GM23338 (cell line): ENCODE measurements at regions not wholly inside any gene's neighbourhood (a gene's known extent, or its start where the extent isn't known, plus 50 kb on each side); places are given as distances from the start of the nearest gene placed in this dataset.

Experiments used
- ATAC-seq: fragments of 200-7000 bp; cut with Tn5 transposase; 3 replicates; pipeline ENCODE4 v1.9.1; 2020
- DNase-seq: peaks from one replicate; pipeline ENCODE4 v3.0.0-alpha.2; 2015; ENCODE audit warnings: low spot score
- H2AFZ ChIP-seq: fragments of 200-600 bp; sonication (generic); 2 replicates; pipeline ENCODE4 v1.8.0; 2016; ENCODE audit warnings: antibody characterized with exemption, mild to moderate bottlenecking, moderate library complexity
- H3F3A ChIP-seq: fragments of 200-600 bp; sonication (generic); replicated peaks from 2 replicates; pipeline ENCODE4 v1.8.0; 2017; ENCODE audit warnings: antibody characterized with exemption, mixed run types, low read depth
- H3K27ac ChIP-seq: fragments of 200-600 bp; sonication (generic); 2 replicates; pipeline ENCODE4 v1.6.1; 2016; ENCODE audit warnings: low read depth
- H3K27me3 ChIP-seq: fragments of 200-600 bp; sonication (generic); 2 replicates; pipeline ENCODE4 v1.8.0; 2016; ENCODE audit warnings: mild to moderate bottlenecking, mixed run types, moderate library complexity; ENCODE audit not compliant: insufficient read depth
- H3K36me3 ChIP-seq: fragments of 200-600 bp; sonication (generic); 2 replicates; pipeline ENCODE4 v1.8.0; 2016; ENCODE audit warnings: mild to moderate bottlenecking; ENCODE audit not compliant: insufficient read depth
- H3K4me1 ChIP-seq: fragments of 200-600 bp; sonication (generic); 2 replicates; pipeline ENCODE4 v1.8.0; 2016; ENCODE audit warnings: mild to moderate bottlenecking, moderate library complexity; ENCODE audit not compliant: insufficient read depth
- H3K4me2 ChIP-seq: fragments of 200-600 bp; sonication (generic); 2 replicates; pipeline ENCODE4 v1.7.1; 2017; ENCODE audit warnings: mixed run types
- H3K4me3 ChIP-seq: fragments of 200-600 bp; sonication (generic); 2 replicates; pipeline ENCODE4 v1.6.1; 2016; ENCODE audit warnings: mixed run types
- H3K79me2 ChIP-seq: fragments of 200-600 bp; sonication (generic); replicated peaks from 2 replicates; pipeline ENCODE4 v1.8.0; 2017; ENCODE audit warnings: mild to moderate bottlenecking; ENCODE audit not compliant: insufficient read depth
- H3K9me2 ChIP-seq: fragments of 200-600 bp; sonication (generic); 2 replicates; pipeline ENCODE4 v1.8.0; 2017; ENCODE audit not compliant: insufficient read depth
- H4K20me1 ChIP-seq: fragments of 200-600 bp; sonication (generic); replicated peaks from 2 replicates; pipeline ENCODE4 v1.8.0; 2017; ENCODE audit warnings: mild to moderate bottlenecking; ENCODE audit not compliant: insufficient read depth
- H3K27ac Mint-ChIP-seq: 2 replicates; pipeline ENCODE4 v1.8.0; 2020; ENCODE audit warnings: inconsistent platforms, mild to moderate bottlenecking, moderate library complexity, mixed read lengths
- H3K27me3 Mint-ChIP-seq: 3 replicates; pipeline ENCODE4 v1.8.0; 2022; ENCODE audit warnings: low read depth, mild to moderate bottlenecking, moderate library complexity, mixed read lengths, inconsistent platforms; ENCODE audit not compliant: insufficient read depth, poor library complexity
- H3K36me3 Mint-ChIP-seq: 3 replicates; pipeline ENCODE4 v1.8.0; 2021; ENCODE audit warnings: low read depth, mild to moderate bottlenecking, inconsistent platforms, moderate library complexity, mixed read lengths
- H3K4me1 Mint-ChIP-seq: 3 replicates; pipeline ENCODE4 v1.8.0; 2020; ENCODE audit warnings: mild to moderate bottlenecking, inconsistent platforms, mixed read lengths
- H3K4me3 Mint-ChIP-seq: 3 replicates; pipeline ENCODE4 v1.8.0; 2021; ENCODE audit warnings: moderate library complexity, mild to moderate bottlenecking, inconsistent platforms, mixed read lengths
- H3K9me3 Mint-ChIP-seq: 3 replicates; pipeline ENCODE4 v1.8.0; 2020; ENCODE audit warnings: moderate library complexity, mild to moderate bottlenecking, inconsistent platforms, mixed read lengths
- CREB1 ChIP-seq: fragments of 250-450 bp; sonication (Bioruptor Pico); IDR thresholded peaks from 2 replicates; pipeline ENCODE4 v1.5.0; 2020; ENCODE audit warnings: low read depth, mild to moderate bottlenecking, moderate library complexity
- CTCF ChIP-seq, 2 experiments: fragments of 200-600 bp in 1 of 2; sonication (generic) in 1 of 2; conservative IDR thresholded peaks; 2 replicates each; pipeline versions ENCODE4 v1.5.1 to v1.6.1; 2016 to 2017; ENCODE audit warnings: antibody characterized with exemption in 2 of 2, low read depth in 2 of 2, mild to moderate bottlenecking in 2 of 2, moderate library complexity in 1 of 2
- EZH2 ChIP-seq: fragments of 200-600 bp; sonication (generic); IDR thresholded peaks from one replicate; pipeline ENCODE4 v1.8.0; 2017; ENCODE audit warnings: antibody characterized with exemption, mild to moderate bottlenecking, low read depth; ENCODE audit not compliant: unreplicated experiment
- EZH2phosphoT487 ChIP-seq: fragments of 200-600 bp; sonication (generic); IDR thresholded peaks from one replicate; pipeline ENCODE4 v1.8.1; 2018; ENCODE audit warnings: antibody characterized with exemption; ENCODE audit not compliant: unreplicated experiment
- JUNB ChIP-seq: IDR thresholded peaks from one replicate; pipeline ENCODE4 v1.6.1; 2016; ENCODE audit warnings: antibody characterized with exemption; ENCODE audit not compliant: unreplicated experiment
- NANOG ChIP-seq: IDR thresholded peaks from 2 replicates; pipeline ENCODE4 v1.6.1; 2016; ENCODE audit warnings: antibody characterized with exemption, borderline replicate concordance
- REST ChIP-seq: IDR thresholded peaks from one replicate; pipeline ENCODE4 v1.6.1; 2018; ENCODE audit warnings: antibody characterized with exemption; ENCODE audit not compliant: unreplicated experiment
- STAT1 ChIP-seq: IDR thresholded peaks from one replicate; pipeline ENCODE4 v1.6.1; 2016; ENCODE audit warnings: antibody characterized with exemption; ENCODE audit not compliant: unreplicated experiment
- ZNF114 ChIP-seq: fragments of 250-450 bp; sonication (Bioruptor Pico); IDR thresholded peaks from 2 replicates; pipeline ENCODE4 v1.5.0; 2020; ENCODE audit warnings: mild to moderate bottlenecking, moderate library complexity
- ZNF331 ChIP-seq: fragments of 250-450 bp; sonication (Bioruptor Pico); IDR thresholded peaks from 2 replicates; pipeline ENCODE4 v1.5.0; 2020; ENCODE audit warnings: low read depth, mild to moderate bottlenecking, moderate library complexity
- ZNF462 ChIP-seq: fragments of 250-450 bp; sonication (Bioruptor Pico); IDR thresholded peaks from 2 replicates; pipeline ENCODE4 v1.5.0; 2020; ENCODE audit warnings: mild to moderate bottlenecking, moderate library complexity

GRCh38 chr4:31169846-31170245 is 449.7 kb downstream of the PCDH7 start (continued):
- TF ChIP-seq JUNB = no peak
- no peak for TF ChIP-seq CTCF (conservative IDR thresholded peaks at IDR 0.05; ENCODE audit: low read depth in 2 of 2)
- TF ChIP-seq CREB1 (CRISPR knock-in tag) = no peak
- TF ChIP-seq NANOG = no peak
- TF ChIP-seq STAT1 = no peak

GRCh38 chr4:31171362-31171761 is 451.2 kb downstream of the PCDH7 start:
- DNase-seq (no peak), ATAC-seq (no peak)
- Histone ChIP-seq H3K27ac (no peak overlapping the region), H3K4me2 (no peak overlapping the region), H3K79me2 (no peaks in the 10 kb centered on the region), H3F3A (no peaks in the 10 kb centered on the region), H3K36me3 (no peaks in the 10 kb centered on the region), H3K4me1 (peaks cover 14% of the 10 kb centered on the region), H3K9me2 (peaks cover 3% of the 10 kb centered on the region; the same call in 1 of the 2 replicates), H3K4me3 (no peak overlapping the region), H2AFZ (no peak overlapping the region), H3K27me3 (no peaks in the 10 kb centered on the region), H4K20me1 (no peaks in the 10 kb centered on the region)
- H3K27ac Mint-ChIP-seq = no peak overlapping the region
- H3K4me1 Mint-ChIP-seq = peaks cover 9% of the 10 kb centered on the region; the same call in 2 of the 3 replicates
- H3K9me3 Mint-ChIP-seq = no peaks in the 10 kb centered on the region
- no peaks in the 10 kb centered on the region for H3K36me3 Mint-ChIP-seq
- H3K4me3 Mint-ChIP-seq = no peak overlapping the region
- peaks cover 2% of the 10 kb centered on the region for H3K27me3 Mint-ChIP-seq
- no peak for TF ChIP-seq ZNF462
- no peak for TF ChIP-seq CREB1 (CRISPR knock-in tag)
- no peak for TF ChIP-seq STAT1
- no peak for TF ChIP-seq EZH2phosphoT487
- no peak for TF ChIP-seq JUNB
- TF ChIP-seq NANOG = no peak
- TF ChIP-seq ZNF114 = no peak
- TF ChIP-seq REST = no peak
- no peak for TF ChIP-seq CTCF (conservative IDR thresholded peaks at IDR 0.05; ENCODE audit: low read depth in 2 of 2)
- TF ChIP-seq EZH2 = no peak
- TF ChIP-seq ZNF331 (CRISPR knock-in tag) = no peak
